Spleen (tissue), 7 donors: ENCODE measurements at regions not wholly inside any gene's neighbourhood (a gene's known extent, or its start where the extent isn't known, plus 50 kb on each side); places are given as distances from the start of the nearest gene placed in this dataset.

Experiments used
- POLR2A ChIP-seq, 3 donors: fragments of 450-650 bp; IDR thresholded peaks; one replicate each; pipeline ENCODE4 v1.5.1; 2017; ENCODE audit warnings: antibody characterized with exemption in 3 of 3, mild to moderate bottlenecking in 1 of 3
- POLR2AphosphoS5 ChIP-seq, 3 donors: sonication (generic); formaldehyde crosslinking; IDR thresholded peaks; one replicate each; pipeline ENCODE4 v1.5.1; 2017; ENCODE audit warnings: antibody characterized with exemption in 3 of 3
- TF ChIP-seq, protein P1 (sequence below), 11 experiments: fragments of 200-600 bp in 7 of 11; fragments of 450-650 bp in 4 of 11; sonication (generic) in 4 of 11; IDR thresholded peaks in 8 of 11; conservative IDR thresholded peaks in 3 of 11; 1 replicate in 7 of 11; 2 replicates in 4 of 11; pipeline versions ENCODE4 v1.4.0 to v1.8.0; 2016 to 2021; ENCODE audit warnings: antibody characterized with exemption in 11 of 11, inconsistent platforms in 4 of 11, mild to moderate bottlenecking in 1 of 11
- donor health status: DM: no; HTN: no; CAD: no; lungs with moderate emphysema.
- donor health status: DM: no; HTN: no; CAD: no.
- donor health status: DM: no; HTN: no; CAD: no.

DNA sequence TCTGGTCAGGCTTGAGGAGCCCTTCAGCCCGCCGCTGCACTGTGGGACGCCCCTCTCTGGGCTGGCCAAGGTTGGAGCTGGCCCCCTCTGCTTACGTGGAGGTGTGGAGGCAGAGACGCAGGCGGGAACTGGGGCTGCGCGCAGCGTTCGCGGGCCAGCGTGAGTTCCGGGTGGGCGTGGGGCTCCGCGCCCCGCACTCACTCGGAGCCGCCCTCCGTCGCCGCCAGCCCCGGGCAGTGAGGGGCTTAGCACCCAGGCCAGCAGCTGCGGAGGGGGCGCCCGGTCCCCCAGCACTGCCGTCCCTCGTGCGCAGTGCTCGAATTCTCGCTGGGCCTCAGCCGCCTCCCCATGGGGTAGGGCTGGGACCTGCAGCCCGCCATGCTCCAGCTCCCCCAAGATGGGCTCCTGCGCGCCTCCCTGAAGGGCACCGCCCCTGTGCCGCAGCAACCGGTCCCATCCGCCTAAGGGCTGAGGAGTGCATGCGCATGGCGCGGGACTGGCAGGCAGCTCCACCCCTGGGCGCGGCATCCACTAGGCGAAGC lies 695.9 kb downstream of the EPHA7 start:
- TF ChIP-seq, protein P1, sequence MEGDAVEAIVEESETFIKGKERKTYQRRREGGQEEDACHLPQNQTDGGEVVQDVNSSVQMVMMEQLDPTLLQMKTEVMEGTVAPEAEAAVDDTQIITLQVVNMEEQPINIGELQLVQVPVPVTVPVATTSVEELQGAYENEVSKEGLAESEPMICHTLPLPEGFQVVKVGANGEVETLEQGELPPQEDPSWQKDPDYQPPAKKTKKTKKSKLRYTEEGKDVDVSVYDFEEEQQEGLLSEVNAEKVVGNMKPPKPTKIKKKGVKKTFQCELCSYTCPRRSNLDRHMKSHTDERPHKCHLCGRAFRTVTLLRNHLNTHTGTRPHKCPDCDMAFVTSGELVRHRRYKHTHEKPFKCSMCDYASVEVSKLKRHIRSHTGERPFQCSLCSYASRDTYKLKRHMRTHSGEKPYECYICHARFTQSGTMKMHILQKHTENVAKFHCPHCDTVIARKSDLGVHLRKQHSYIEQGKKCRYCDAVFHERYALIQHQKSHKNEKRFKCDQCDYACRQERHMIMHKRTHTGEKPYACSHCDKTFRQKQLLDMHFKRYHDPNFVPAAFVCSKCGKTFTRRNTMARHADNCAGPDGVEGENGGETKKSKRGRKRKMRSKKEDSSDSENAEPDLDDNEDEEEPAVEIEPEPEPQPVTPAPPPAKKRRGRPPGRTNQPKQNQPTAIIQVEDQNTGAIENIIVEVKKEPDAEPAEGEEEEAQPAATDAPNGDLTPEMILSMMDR (IDR thresholded peaks at IDR 0.05 in 8 of 11, conservative IDR thresholded peaks at IDR 0.05 in 3 of 11) = no peak
- no peak for TF ChIP-seq POLR2A (IDR thresholded peaks at IDR 0.05)
- no peak for TF ChIP-seq POLR2AphosphoS5 (IDR thresholded peaks at IDR 0.05)
